ENCODE measurements at regions not wholly inside any gene's neighbourhood (a gene's known extent, or its start where the extent isn't known, plus 50 kb on each side); places are given as distances from the start of the nearest gene placed in this dataset.

- Histone ChIP-seq H4K5ac (ENCODE audit: insufficient read length, low read depth, low read length) (no peak overlapping the region), H3K23ac (ENCODE audit: insufficient read length, low read depth, low read length) (no peak overlapping the region), H2BK120ac (ENCODE audit: low read depth, low read length, poor library complexity, severe bottlenecking) (no peak overlapping the region), H3T11ph (ENCODE audit: low read length) (no peak overlapping the region), H2BK12ac (ENCODE audit: insufficient read length, low read depth, low read length) (no peak overlapping the region), H3K56ac (ENCODE audit: insufficient read length, low read depth, low read length) (no peak overlapping the region), H3K4me1 (ENCODE audit: insufficient read depth, low read length) (no peaks in the 10 kb centered on the region), H2BK15ac (ENCODE audit: low read depth, low read length) (no peak overlapping the region), H3K4ac (ENCODE audit: low read depth, low read length) (no peak overlapping the region), H3K27ac (ENCODE audit: insufficient read length, low read depth, low read length) (no peak overlapping the region), H3K79me2 (ENCODE audit: insufficient read depth, low read length) (no peaks in the 10 kb centered on the region), H2AFZ (ENCODE audit: low read length) (no peak overlapping the region), H2BK5ac (ENCODE audit: insufficient read length, low read length) (no peak overlapping the region), H3K27me3 (ENCODE audit: insufficient read depth, low read length) (no peaks in the 10 kb centered on the region), H4K8ac (replicated peaks; ENCODE audit: insufficient read length, low read depth, low read length) (no peak overlapping the region), H2AK5ac (ENCODE audit: insufficient read length, low read length) (no peak overlapping the region), H4K91ac (ENCODE audit: insufficient read length, low read depth, low read length) (no peak overlapping the region), H4K20me1 (ENCODE audit: control insufficient read depth, insufficient read depth, insufficient read length) (no peaks in the 10 kb centered on the region), H3K23me2 (ENCODE audit: insufficient read length, low read depth, low read length, poor library complexity, severe bottlenecking) (no peaks in the 10 kb centered on the region), H2BK20ac (ENCODE audit: low read depth, low read length, poor library complexity, severe bottlenecking) (no peak overlapping the region), H3K14ac (ENCODE audit: insufficient read depth, low read length) (no peak overlapping the region), H3K4me2 (ENCODE audit: insufficient read depth, insufficient read length, low read length) (no peak overlapping the region), H3K18ac (ENCODE audit: insufficient read length, low read depth, low read length) (no peak overlapping the region), H3K9me3 (ENCODE audit: control insufficient read depth, low read depth, low read length) (no peaks in the 10 kb centered on the region), H3K9ac (ENCODE audit: extremely low read depth, insufficient read length, low read length) (no peak overlapping the region), H3K79me1 (ENCODE audit: insufficient read depth, low read depth, low read length, poor library complexity, severe bottlenecking) (no peaks in the 10 kb centered on the region)
- Mint-ChIP-seq H3K4me3 (no peak overlapping the region), H3K4me1 (no peaks in the 10 kb centered on the region), H3K27ac (no peak overlapping the region), H3K36me3 (ENCODE audit: insufficient read depth in 1 of 3, low read depth in 3 of 3) (no peaks in the 10 kb centered on the region), H3K27me3 (ENCODE audit: low read depth) (no peaks in the 10 kb centered on the region), H3K9me3 (no peaks in the 10 kb centered on the region)
- TF ChIP-seq CTCF (conservative IDR thresholded peaks at IDR 0.05): peak; percentile 32; the same call in 2 of the 3 replicates
- no peak for DNase-seq
- WGBS (ENCODE audit: extremely low coverage, insufficient read length, low lambda C conversion rate): no CpG with 5 or more reads among the region's 3 CpGs
Measured at GRCh38 chr5:118518720-118519119, 469.6 kb downstream of the DTWD2 start.
